ENCODE measurements at regions not wholly inside any gene's neighbourhood (a gene's known extent, or its start where the extent isn't known, plus 50 kb on each side); places are given as distances from the start of the nearest gene placed in this dataset.

DNA sequence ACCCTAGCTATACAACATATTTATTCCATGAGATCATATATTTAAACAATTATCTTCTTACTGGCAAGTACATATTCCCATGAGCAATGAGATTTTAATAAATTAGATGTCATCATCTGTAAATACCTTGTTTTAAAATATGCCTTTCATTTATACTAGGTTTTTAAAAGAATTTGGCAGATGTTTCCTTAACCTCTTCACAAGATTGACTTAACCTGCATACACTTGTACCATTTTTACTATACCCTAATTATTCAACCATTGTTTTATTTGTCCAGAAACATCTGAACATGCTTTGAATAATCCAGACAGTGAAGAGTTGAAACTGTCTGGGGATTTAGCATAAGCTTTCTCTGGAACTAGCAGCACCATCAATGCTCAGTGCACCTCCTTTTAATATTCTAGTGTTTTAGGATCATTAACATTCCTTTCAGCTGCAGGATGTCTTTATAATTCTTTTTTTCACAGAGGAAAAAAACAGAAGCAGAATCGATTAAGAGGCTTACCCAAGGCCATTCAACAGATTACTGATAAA, 188.0 kb upstream of the TENT5A start:
- no peaks in the 10 kb centered on the region for H3K36me3 ChIP-seq (ENCODE audit: control insufficient read depth, insufficient read depth, low read length)
- ATAC-seq (no peak), DNase-seq (ENCODE audit: low read depth, low spot score) (no peak)
- H3K4me3 ChIP-seq (ENCODE audit: low read depth in 2 of 2, low read length in 2 of 2): no peak overlapping the region
- CTCF ChIA-PET: no interaction called here
- intact Hi-C loops (cut with micrococcal nuclease; ENCODE audit: unreplicated experiment) (no loop called here), in situ Hi-C loops (cut with HindIII; ENCODE audit: low pct_unique_long_range_greater_than_20kb, low sequenced_read_pairs) (no loop called here)
- POLR2A ChIA-PET: no interaction called here
- no peaks in the 10 kb centered on the region for H3K27me3 ChIP-seq (ENCODE audit: control insufficient read depth, insufficient read depth, low read length)
- no TSS peak for BruUV-seq (replicated peaks)
- H3K4me1 ChIP-seq (ENCODE audit: control insufficient read depth, insufficient read depth, low read length): no peaks in the 10 kb centered on the region
- no peaks in the 10 kb centered on the region for H3K9me3 ChIP-seq (ENCODE audit: control insufficient read depth, insufficient read depth, low read depth, low read length)
- TF ChIP-seq POLR2AphosphoS5 (IDR thresholded peaks at IDR 0.05; ENCODE audit: low read depth, low read length): no peak
- TF ChIP-seq, protein P1, sequence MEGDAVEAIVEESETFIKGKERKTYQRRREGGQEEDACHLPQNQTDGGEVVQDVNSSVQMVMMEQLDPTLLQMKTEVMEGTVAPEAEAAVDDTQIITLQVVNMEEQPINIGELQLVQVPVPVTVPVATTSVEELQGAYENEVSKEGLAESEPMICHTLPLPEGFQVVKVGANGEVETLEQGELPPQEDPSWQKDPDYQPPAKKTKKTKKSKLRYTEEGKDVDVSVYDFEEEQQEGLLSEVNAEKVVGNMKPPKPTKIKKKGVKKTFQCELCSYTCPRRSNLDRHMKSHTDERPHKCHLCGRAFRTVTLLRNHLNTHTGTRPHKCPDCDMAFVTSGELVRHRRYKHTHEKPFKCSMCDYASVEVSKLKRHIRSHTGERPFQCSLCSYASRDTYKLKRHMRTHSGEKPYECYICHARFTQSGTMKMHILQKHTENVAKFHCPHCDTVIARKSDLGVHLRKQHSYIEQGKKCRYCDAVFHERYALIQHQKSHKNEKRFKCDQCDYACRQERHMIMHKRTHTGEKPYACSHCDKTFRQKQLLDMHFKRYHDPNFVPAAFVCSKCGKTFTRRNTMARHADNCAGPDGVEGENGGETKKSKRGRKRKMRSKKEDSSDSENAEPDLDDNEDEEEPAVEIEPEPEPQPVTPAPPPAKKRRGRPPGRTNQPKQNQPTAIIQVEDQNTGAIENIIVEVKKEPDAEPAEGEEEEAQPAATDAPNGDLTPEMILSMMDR (IDR thresholded peaks at IDR 0.05): no peak
- TF ChIP-seq SIN3A (IDR thresholded peaks at IDR 0.05; ENCODE audit: borderline replicate concordance, insufficient read depth, low read depth, low read length): no peak
- no peak for TF ChIP-seq REST (IDR thresholded peaks at IDR 0.05; ENCODE audit: insufficient read depth in 1 of 2, low read depth in 2 of 2, low read length in 1 of 2)
- no peak for TF ChIP-seq TCF7L2 (IDR thresholded peaks at IDR 0.05; ENCODE audit: low read depth, low read length)
- H3K27ac ChIP-seq (ENCODE audit: low read length): no peak overlapping the region

DNA sequence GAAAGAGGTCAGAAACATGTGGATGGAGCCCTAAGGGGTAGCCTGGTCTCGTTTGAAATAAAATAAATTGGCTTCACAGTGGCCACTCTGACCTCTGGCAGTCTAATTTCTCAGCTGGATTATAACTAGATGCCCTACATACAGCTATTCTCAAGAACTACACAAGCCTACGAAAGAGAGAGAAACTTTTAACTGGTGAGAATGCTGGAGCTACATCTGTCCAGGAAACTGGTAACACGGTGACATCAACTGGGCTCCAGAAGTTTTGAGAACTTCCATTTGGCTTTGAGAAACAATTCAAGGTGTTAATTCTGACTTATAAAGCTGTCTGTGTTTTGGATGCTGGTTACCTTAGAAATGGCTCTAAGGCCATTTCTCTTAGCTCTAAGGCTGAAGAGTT, 187.3 kb upstream of the TENT5A start:
- H3K4me1 ChIP-seq (ENCODE audit: control insufficient read depth, insufficient read depth, low read length): no peaks in the 10 kb centered on the region
- in situ Hi-C loops (cut with HindIII; ENCODE audit: low pct_unique_long_range_greater_than_20kb, low sequenced_read_pairs): no loop called here
- no peak for DNase-seq (ENCODE audit: low read depth, low spot score)
- no peaks in the 10 kb centered on the region for H3K36me3 ChIP-seq (ENCODE audit: control insufficient read depth, insufficient read depth, low read length)
- no peaks in the 10 kb centered on the region for H3K9me3 ChIP-seq (ENCODE audit: control insufficient read depth, insufficient read depth, low read depth, low read length)
- no peak overlapping the region for H3K27ac ChIP-seq (ENCODE audit: low read length)
- no TSS peak for BruUV-seq (replicated peaks)
- no peak for TF ChIP-seq POLR2AphosphoS5 (IDR thresholded peaks at IDR 0.05; ENCODE audit: low read depth, low read length)
- TF ChIP-seq SIN3A (IDR thresholded peaks at IDR 0.05; ENCODE audit: borderline replicate concordance, insufficient read depth, low read depth, low read length): no peak
- no peak for TF ChIP-seq TCF7L2 (IDR thresholded peaks at IDR 0.05; ENCODE audit: low read depth, low read length)
- intact Hi-C loops (cut with micrococcal nuclease; ENCODE audit: unreplicated experiment): no loop called here
- POLR2A ChIA-PET: no interaction called here
- no peak for ATAC-seq
- H3K27me3 ChIP-seq (ENCODE audit: control insufficient read depth, insufficient read depth, low read length): no peaks in the 10 kb centered on the region
- no peak overlapping the region for H3K4me3 ChIP-seq (ENCODE audit: low read depth in 2 of 2, low read length in 2 of 2)
- CTCF ChIA-PET: no interaction called here

- DNase-seq (ENCODE audit: low read depth, low spot score): no peak
- ChIA-PET POLR2A (no interaction called here), CTCF (no interaction called here)
- Histone ChIP-seq H3K27ac (ENCODE audit: low read length) (no peak overlapping the region), H3K36me3 (ENCODE audit: control insufficient read depth, insufficient read depth, low read length) (no peaks in the 10 kb centered on the region), H3K4me3 (ENCODE audit: low read depth in 2 of 2, low read length in 2 of 2) (no peak overlapping the region), H3K27me3 (ENCODE audit: control insufficient read depth, insufficient read depth, low read length) (no peaks in the 10 kb centered on the region), H3K4me1 (ENCODE audit: control insufficient read depth, insufficient read depth, low read length) (no peaks in the 10 kb centered on the region), H3K9me3 (ENCODE audit: control insufficient read depth, insufficient read depth, low read depth, low read length) (no peaks in the 10 kb centered on the region)
- TF ChIP-seq SIN3A (IDR thresholded peaks at IDR 0.05; ENCODE audit: borderline replicate concordance, insufficient read depth, low read depth, low read length): no peak
- no peak for TF ChIP-seq POLR2AphosphoS5 (IDR thresholded peaks at IDR 0.05; ENCODE audit: low read depth, low read length)
- TF ChIP-seq, protein P1 (IDR thresholded peaks at IDR 0.05): no peak
- no peak for TF ChIP-seq TCF7L2 (IDR thresholded peaks at IDR 0.05; ENCODE audit: low read depth, low read length)
- TF ChIP-seq REST (IDR thresholded peaks at IDR 0.05; ENCODE audit: insufficient read depth in 1 of 2, low read depth in 2 of 2, low read length in 1 of 2): no peak
- ATAC-seq: no peak
- in situ Hi-C loops (cut with HindIII; ENCODE audit: low pct_unique_long_range_greater_than_20kb, low sequenced_read_pairs) (no loop called here), intact Hi-C loops (cut with micrococcal nuclease; ENCODE audit: unreplicated experiment) (no loop called here)
- no TSS peak for BruUV-seq (replicated peaks)
These were observed 186.7 kb upstream of the TENT5A start for GRCh38 chr6:81938991-81939732.

Data from Panc1 (cell line).